Vagina (tissue), 2 donors: ENCODE measurements at regions not wholly inside any gene's neighbourhood (a gene's known extent, or its start where the extent isn't known, plus 50 kb on each side); places are given as distances from the start of the nearest gene placed in this dataset.

Experiments
- POLR2A ChIP-seq, 2 donors: fragments of 450-650 bp; IDR thresholded peaks; one replicate each; pipeline ENCODE4 v1.6.1; 2017; ENCODE audit warnings: antibody characterized with exemption in 2 of 2, mild to moderate bottlenecking in 2 of 2, moderate library complexity in 2 of 2
- TF ChIP-seq, protein P1 (sequence below), 3 experiments: fragments of 450-650 bp in 2 of 3; fragments of 200-600 bp in 1 of 3; sonication (generic) in 1 of 3; IDR thresholded peaks; one replicate each; pipeline ENCODE4 v1.5.1; 2017 to 2019; ENCODE audit warnings: antibody characterized with exemption in 3 of 3, mild to moderate bottlenecking in 2 of 3, moderate library complexity in 2 of 3

DNA sequence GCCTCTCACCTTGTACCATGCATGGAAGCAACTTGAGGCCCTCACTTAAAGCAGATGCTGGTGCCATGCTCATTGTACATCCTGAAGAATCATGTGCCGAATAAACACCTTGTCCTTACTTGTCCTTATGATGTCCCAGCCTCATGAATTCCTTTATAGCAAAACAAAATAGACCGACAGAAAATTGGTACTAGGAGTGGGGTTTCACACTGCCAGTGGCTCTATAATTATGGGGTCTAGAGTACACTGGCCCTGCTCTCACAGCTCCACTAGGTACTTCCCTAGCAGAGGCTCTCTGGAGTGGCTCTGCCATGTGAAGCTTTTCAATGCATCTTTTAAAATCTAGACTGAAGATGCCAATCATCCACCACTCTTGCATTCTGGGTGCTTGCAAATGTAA is 101.2 kb downstream of the HTR1B start:
- TF ChIP-seq, protein P1, sequence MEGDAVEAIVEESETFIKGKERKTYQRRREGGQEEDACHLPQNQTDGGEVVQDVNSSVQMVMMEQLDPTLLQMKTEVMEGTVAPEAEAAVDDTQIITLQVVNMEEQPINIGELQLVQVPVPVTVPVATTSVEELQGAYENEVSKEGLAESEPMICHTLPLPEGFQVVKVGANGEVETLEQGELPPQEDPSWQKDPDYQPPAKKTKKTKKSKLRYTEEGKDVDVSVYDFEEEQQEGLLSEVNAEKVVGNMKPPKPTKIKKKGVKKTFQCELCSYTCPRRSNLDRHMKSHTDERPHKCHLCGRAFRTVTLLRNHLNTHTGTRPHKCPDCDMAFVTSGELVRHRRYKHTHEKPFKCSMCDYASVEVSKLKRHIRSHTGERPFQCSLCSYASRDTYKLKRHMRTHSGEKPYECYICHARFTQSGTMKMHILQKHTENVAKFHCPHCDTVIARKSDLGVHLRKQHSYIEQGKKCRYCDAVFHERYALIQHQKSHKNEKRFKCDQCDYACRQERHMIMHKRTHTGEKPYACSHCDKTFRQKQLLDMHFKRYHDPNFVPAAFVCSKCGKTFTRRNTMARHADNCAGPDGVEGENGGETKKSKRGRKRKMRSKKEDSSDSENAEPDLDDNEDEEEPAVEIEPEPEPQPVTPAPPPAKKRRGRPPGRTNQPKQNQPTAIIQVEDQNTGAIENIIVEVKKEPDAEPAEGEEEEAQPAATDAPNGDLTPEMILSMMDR (IDR thresholded peaks at IDR 0.05) = no peak
- TF ChIP-seq POLR2A (IDR thresholded peaks at IDR 0.05) = no peak
